Common myeloid progenitor, CD34-positive (primary cell): ENCODE measurements at regions not wholly inside any gene's neighbourhood (a gene's known extent, or its start where the extent isn't known, plus 50 kb on each side); places are given as distances from the start of the nearest gene placed in this dataset.

Source experiments
- CTCF ChIA-PET: fragments of 350-600 bp; sonication (Branson Sonifier 250); formaldehyde crosslinking; loops from one replicate; lab custom pipeline; 2021; ENCODE audit warnings: antibody characterized with exemption; lab: Charles Lee
- POLR2A ChIA-PET: fragments of 350-600 bp; sonication (Branson Sonifier 250); formaldehyde crosslinking; loops from one replicate; lab custom pipeline; 2021; ENCODE audit warnings: antibody characterized with exemption; lab: Charles Lee
- DNase-seq, 3 donors: peaks; one replicate each; pipeline versions ENCODE4 v3.0.0 to v3.0.0-alpha.2; 2013
- H3K27ac ChIP-seq, 2 experiments: 1 replicate in 1 of 2; 2 replicates in 1 of 2; pipeline ENCODE4 v1.7.0; 2013; ENCODE audit warnings: inconsistent platforms in 2 of 2, low read length in 2 of 2, mild to moderate bottlenecking in 2 of 2, low read depth in 1 of 2, moderate library complexity in 1 of 2; ENCODE audit not compliant: severe bottlenecking in 2 of 2, insufficient read depth in 1 of 2, poor library complexity in 1 of 2
- H3K27me3 ChIP-seq, 5 experiments: replicated peaks in 2 of 5; 1 replicate in 3 of 5; 2 replicates in 2 of 5; pipeline versions ENCODE4 v1.6.1 to v1.7.0; 2013; ENCODE audit warnings: low read length in 4 of 5, mild to moderate bottlenecking in 2 of 5, moderate library complexity in 2 of 5, inconsistent platforms in 1 of 5; ENCODE audit not compliant: insufficient read depth in 5 of 5, control insufficient read depth in 4 of 5
- H3K36me3 ChIP-seq, 4 experiments: 1 replicate in 2 of 4; 2 replicates in 2 of 4; pipeline versions ENCODE4 v1.6.1 to v1.7.0; 2013; ENCODE audit warnings: low read length in 3 of 4, control low read depth in 1 of 4, mild to moderate bottlenecking in 1 of 4; ENCODE audit not compliant: control insufficient read depth in 4 of 4, insufficient read depth in 4 of 4
- H3K4me1 ChIP-seq, 4 experiments: 1 replicate in 3 of 4; 2 replicates in 1 of 4; pipeline versions ENCODE4 v1.6.1 to v1.7.1; 2013; ENCODE audit warnings: low read length in 3 of 4, mild to moderate bottlenecking in 3 of 4, control low read depth in 1 of 4, inconsistent platforms in 1 of 4, moderate library complexity in 1 of 4; ENCODE audit not compliant: control insufficient read depth in 4 of 4, insufficient read depth in 4 of 4; ENCODE audit errors: control extremely low read depth in 1 of 4
- H3K4me3 ChIP-seq, 7 experiments: 1 replicate in 4 of 7; 2 replicates in 3 of 7; pipeline versions ENCODE4 v1.5.1 to v1.7.0; 2013; ENCODE audit warnings: mild to moderate bottlenecking in 7 of 7, low read length in 6 of 7, moderate library complexity in 6 of 7, inconsistent platforms in 2 of 7, low read depth in 2 of 7, control low read depth in 1 of 7; ENCODE audit not compliant: insufficient read depth in 4 of 7, control insufficient read depth in 1 of 7; ENCODE audit errors: extremely low read depth in 1 of 7
- H3K9me3 ChIP-seq, 5 experiments: 1 replicate in 4 of 5; 2 replicates in 1 of 5; pipeline versions ENCODE4 v1.6.1 to v1.7.1; 2013; ENCODE audit warnings: low read length in 4 of 5, mild to moderate bottlenecking in 2 of 5, inconsistent platforms in 1 of 5, low read depth in 1 of 5, moderate library complexity in 1 of 5; ENCODE audit not compliant: control insufficient read depth in 4 of 5, insufficient read depth in 2 of 5; ENCODE audit errors: control extremely low read depth in 1 of 5
- WGBS: methylation state at CpG from one replicate; pipeline ENCODE4 v1.1.5; 2013; ENCODE audit not compliant: insufficient coverage; 5-methylcytosine and 5-hydroxymethylcytosine counted together

DNA sequence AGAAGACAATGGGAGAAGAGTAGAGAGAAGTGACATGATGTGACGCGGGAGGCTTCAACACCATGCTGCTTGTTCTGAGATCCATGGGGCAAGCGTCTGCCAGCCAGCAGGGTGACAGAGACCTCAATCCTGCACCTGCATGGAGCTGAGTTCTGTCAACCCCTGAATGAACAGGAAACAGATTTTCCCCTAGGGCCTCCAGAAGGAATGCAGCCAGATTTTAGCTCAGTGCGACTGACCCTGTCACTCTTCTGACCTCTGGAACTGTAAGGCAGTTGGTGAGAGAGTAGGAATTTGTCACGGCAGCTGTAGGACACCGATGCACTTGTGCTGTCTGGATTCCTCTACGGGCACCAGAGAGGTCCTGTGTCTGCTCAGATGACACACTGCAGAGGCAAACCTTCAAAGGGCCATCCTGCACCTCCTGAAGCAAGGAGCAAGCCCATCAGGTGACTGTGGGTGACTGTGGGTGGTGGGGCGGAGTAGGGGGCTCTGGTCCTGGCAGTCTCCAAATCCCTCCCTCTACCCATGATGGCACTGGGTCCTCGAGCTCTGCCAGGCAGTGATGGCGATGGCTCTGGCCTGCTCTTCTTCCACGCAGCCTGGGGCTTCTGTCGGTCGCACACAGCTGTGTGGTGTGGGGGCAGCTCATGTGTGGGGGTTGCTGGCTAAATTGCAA, 194.3 kb upstream of the TWIST2 start:
- no peak for DNase-seq
- H3K4me3 ChIP-seq: no peak overlapping the region
- H3K4me1 ChIP-seq: no peaks in the 10 kb centered on the region
- ChIA-PET POLR2A (no interaction called here), CTCF (no interaction called here)
- peaks cover 0 to 5% (median 2%) of the 10 kb centered on the region in 5 experiments for H3K27me3 ChIP-seq
- no peak overlapping the region for H3K27ac ChIP-seq
- WGBS: 90% methylated on average over 12 of the region's 13 CpGs
- H3K36me3 ChIP-seq: no peaks in the 10 kb centered on the region
- peaks cover 0 to 2% (median 0%) of the 10 kb centered on the region in 5 experiments for H3K9me3 ChIP-seq

DNA sequence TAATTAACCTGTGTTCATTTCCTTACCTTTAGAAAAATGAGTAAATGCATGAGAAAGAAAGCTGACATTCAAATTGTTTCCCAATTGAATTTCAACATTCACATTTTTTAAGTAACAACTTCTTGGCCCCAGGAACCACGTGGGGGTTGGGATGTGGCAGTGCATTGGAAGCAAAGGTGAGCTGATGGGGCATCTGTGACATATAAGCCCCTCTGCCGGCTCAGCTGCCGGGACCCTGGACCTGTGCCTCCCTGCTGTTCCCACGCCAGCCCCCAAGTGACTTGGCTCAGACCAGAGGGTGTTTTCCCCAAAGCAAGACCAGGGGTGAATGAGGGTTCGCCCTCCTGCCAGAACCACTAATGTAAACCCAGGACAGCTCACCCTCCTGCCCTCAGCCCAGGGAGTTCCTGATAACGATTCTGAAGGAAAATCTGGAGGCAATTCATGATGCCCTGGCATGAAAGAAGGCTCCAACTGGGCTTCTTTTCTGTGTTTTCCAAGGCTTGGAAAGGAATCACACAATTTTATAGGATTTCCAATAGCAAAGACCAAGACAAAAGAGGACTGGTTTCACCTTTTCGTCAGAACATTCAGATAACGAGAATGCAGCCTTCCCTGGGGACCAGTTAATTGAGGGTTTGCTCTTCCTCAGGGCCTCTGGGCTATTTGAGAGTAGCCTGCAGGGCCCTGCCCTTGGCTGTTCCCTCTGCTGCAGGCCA, 193.2 kb upstream of the TWIST2 start:
- no peak for DNase-seq
- H3K27me3 ChIP-seq: peaks cover 0 to 5% (median 2%) of the 10 kb centered on the region in 5 experiments
- H3K4me3 ChIP-seq: no peak overlapping the region
- H3K9me3 ChIP-seq: peaks cover 0 to 2% (median 0%) of the 10 kb centered on the region in 5 experiments
- ChIA-PET POLR2A (no interaction called here), CTCF (no interaction called here)
- H3K27ac ChIP-seq: no peak overlapping the region
- H3K36me3 ChIP-seq: no peaks in the 10 kb centered on the region
- WGBS: 81% methylated on average over 7 of the region's 8 CpGs
- no peaks in the 10 kb centered on the region for H3K4me1 ChIP-seq

DNA sequence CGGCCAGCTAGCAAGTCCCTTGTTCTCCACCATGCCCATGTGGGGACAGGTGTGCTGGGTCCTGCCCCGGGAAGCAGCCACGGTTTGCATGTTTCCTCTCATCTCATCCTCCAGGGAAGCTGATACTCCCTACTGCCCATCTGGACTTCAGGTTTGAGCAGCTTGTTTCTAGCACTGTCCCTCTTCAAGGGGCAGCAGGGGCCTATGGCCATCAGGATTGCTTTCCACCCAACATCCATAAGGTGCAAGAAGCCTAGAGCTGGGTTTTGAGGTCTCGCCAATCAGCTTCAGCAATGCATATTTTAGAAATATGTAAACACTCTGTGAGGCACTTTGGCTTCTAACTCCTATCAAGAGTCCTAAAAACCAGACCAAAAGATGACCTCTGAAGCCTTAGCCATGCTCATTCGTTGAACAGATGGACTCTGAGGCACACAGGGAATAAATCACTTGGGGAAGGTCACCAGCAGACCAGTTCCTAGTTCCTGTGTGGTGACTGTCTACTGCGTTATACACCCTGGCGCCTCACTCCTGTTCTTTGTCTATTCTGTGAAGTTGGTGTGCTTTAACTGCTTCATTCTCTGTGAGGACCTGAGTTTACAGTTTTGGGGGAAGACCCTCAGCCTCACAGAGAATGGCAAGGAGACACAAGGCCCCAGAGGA, 192.6 kb upstream of the TWIST2 start:
- Histone ChIP-seq H3K27me3 (peaks cover 0 to 5% (median 2%) of the 10 kb centered on the region in 5 experiments), H3K4me3 (no peak overlapping the region), H3K4me1 (no peaks in the 10 kb centered on the region), H3K36me3 (no peaks in the 10 kb centered on the region), H3K9me3 (peaks cover 0 to 2% (median 0%) of the 10 kb centered on the region in 5 experiments), H3K27ac (no peak overlapping the region)
- DNase-seq: no peak
- ChIA-PET CTCF (no interaction called here), POLR2A (no interaction called here)
- WGBS: 75% methylated on average over 7 of the region's 7 CpGs

DNA sequence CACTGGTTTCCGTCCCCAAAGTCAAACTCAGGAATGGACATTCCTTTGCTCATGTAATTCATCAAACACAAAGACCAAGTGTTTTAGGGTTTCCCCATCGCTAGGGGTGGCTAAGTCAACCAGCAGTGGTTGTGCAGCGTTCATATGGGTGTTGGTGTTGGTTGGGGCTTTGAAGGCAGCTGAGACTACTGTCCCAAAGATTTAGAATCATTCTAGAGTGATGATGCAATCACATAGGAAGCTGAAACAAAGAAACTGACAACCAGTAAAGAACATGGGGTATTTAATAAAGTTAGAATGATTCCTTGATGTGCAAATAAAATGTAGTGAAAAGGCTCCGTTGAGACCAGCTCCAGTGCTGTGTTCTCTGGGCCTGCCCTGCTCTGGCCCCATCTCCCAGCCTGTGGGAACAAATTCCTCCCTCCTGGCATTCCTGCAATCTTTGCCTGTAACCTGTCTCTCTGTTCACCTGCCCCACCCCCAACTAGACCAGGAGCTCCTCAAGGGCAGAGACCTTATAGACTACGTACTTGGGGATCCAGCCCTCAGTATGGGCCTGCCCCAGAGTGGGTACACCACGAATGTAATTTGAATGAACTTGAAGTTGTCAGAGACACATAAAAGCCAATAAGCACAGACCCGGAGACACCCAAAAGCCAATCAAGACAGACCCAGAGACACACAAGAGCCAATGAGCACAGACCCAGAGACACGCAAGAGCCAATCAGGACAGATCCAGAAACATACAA, 191.7 kb upstream of the TWIST2 start:
- H3K4me1 ChIP-seq: no peaks in the 10 kb centered on the region
- CTCF ChIA-PET: no interaction called here

DNA sequence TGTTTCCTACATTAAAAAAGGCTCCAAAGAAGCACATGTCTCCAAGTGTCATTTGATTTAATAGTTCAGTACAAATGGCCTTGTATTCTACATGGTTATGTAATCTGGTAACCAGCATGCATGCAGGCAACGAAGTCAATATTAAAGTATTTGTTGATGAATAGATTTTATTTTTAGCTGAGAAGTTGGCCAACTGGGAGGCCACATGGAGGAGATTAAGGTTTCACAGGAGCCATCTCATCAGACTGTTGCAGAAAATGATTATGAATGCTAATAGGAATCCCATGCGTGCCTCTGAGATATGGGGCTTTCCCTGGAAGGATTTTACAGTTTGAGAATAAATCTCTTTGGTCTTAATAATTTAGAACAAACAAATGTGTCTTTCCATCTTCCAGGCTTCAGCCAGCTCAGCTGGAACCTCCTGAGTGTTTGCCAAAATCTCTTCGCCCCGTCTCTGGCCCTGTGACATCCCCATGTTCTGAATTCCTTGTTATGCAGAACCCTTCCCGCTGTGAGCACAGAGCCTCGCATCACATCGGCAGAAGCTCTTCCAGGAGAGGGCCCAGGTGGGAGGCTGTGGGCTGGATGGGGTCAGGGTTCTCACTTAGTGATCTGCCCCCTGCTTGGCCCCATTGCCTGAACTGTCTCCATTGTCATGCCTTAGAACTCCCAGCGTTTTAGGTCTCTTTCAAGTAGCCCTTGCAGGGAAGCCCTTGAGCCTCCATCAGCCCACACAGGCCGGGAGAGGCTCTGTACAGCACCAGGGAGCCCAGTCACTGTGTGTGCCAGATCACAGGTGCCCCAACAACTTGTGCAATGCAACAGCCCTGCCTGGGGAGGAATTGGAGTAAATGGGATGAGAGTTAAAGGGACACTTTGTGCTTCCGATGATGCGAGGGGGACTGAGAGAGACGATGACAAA, 190.5 kb upstream of the TWIST2 start:
- Histone ChIP-seq H3K36me3 (no peaks in the 10 kb centered on the region), H3K4me3 (no peak overlapping the region), H3K27ac (no peak overlapping the region), H3K27me3 (peaks cover 0 to 5% (median 2%) of the 10 kb centered on the region in 5 experiments), H3K9me3 (peaks cover 0 to 5% (median 0%) of the 10 kb centered on the region in 5 experiments), H3K4me1 (no peaks in the 10 kb centered on the region)
- WGBS: 76% methylated on average over 12 of the region's 12 CpGs
- POLR2A ChIA-PET: no interaction called here
- CTCF ChIA-PET: no interaction called here
- no peak for DNase-seq

More for the DNA sequence above, 191.7 kb upstream of the TWIST2 start:
- DNase-seq: no peak
- WGBS: 83% methylated on average over 6 of the region's 8 CpGs
- H3K4me3 ChIP-seq: no peak overlapping the region
- peaks cover 0 to 5% (median 2%) of the 10 kb centered on the region in 5 experiments for H3K27me3 ChIP-seq
- POLR2A ChIA-PET: no interaction called here
- peaks cover 0 to 2% (median 0%) of the 10 kb centered on the region in 5 experiments for H3K9me3 ChIP-seq
- H3K27ac ChIP-seq: no peak overlapping the region
- no peaks in the 10 kb centered on the region for H3K36me3 ChIP-seq

DNA sequence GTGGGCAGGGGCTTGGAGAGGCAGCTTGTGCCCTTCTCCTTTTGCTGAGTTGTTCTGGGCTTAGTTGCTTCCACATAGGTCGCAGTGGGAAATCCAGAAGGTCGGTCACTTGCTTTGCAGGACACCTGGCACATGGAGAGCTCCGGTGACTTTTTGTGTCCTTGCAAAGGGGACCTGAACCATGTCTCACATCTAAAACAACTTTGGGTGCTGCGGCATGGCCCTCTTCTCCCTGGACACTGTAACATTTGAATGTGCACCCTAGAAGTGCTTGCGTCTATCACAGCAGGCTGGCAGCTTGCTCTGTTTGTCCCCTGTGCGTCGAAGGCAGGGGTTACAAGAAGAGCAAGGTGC, 189.9 kb upstream of the TWIST2 start:
- Histone ChIP-seq H3K27ac (no peak overlapping the region), H3K9me3 (peaks cover 0 to 5% (median 0%) of the 10 kb centered on the region in 5 experiments), H3K4me1 (no peaks in the 10 kb centered on the region), H3K4me3 (no peak overlapping the region), H3K36me3 (no peaks in the 10 kb centered on the region), H3K27me3 (peaks cover 0 to 5% (median 2%) of the 10 kb centered on the region in 5 experiments)
- ChIA-PET POLR2A (no interaction called here), CTCF (no interaction called here)
- WGBS: 100% methylated on average over 5 of the region's 7 CpGs
- DNase-seq: no peak
